SH-SY5Y (cell line): ENCODE measurements at regions not wholly inside any gene's neighbourhood (a gene's known extent, or its start where the extent isn't known, plus 50 kb on each side); places are given as distances from the start of the nearest gene placed in this dataset.

Experiments used
- GATA2 ChIP-seq: IDR thresholded peaks from 2 replicates; pipeline ENCODE4 v1.6.1; 2011; ENCODE audit warnings: mild to moderate bottlenecking, low read depth, low read length
- GATA3 ChIP-seq: IDR thresholded peaks from 2 replicates; pipeline ENCODE4 v1.6.1; 2011; ENCODE audit warnings: low read depth, mild to moderate bottlenecking, low read length, moderate library complexity

GRCh38 chr15:31609906-31610305 is 283.3 kb downstream of the KLF13 start:
- TF ChIP-seq GATA2 (no peak; the same call in 1 of the 2 replicates), GATA3 (no peak)
